ENCODE measurements at regions not wholly inside any gene's neighbourhood (a gene's known extent, or its start where the extent isn't known, plus 50 kb on each side); places are given as distances from the start of the nearest gene placed in this dataset.

- no peak overlapping the region for H3K4me3 ChIP-seq (replicated peaks in 1 of 2; ENCODE audit: low read depth in 2 of 2, low read length in 2 of 2)
- no peak for DNase-seq (ENCODE audit: low read depth in 2 of 2)
- TF ChIP-seq, protein P1, sequence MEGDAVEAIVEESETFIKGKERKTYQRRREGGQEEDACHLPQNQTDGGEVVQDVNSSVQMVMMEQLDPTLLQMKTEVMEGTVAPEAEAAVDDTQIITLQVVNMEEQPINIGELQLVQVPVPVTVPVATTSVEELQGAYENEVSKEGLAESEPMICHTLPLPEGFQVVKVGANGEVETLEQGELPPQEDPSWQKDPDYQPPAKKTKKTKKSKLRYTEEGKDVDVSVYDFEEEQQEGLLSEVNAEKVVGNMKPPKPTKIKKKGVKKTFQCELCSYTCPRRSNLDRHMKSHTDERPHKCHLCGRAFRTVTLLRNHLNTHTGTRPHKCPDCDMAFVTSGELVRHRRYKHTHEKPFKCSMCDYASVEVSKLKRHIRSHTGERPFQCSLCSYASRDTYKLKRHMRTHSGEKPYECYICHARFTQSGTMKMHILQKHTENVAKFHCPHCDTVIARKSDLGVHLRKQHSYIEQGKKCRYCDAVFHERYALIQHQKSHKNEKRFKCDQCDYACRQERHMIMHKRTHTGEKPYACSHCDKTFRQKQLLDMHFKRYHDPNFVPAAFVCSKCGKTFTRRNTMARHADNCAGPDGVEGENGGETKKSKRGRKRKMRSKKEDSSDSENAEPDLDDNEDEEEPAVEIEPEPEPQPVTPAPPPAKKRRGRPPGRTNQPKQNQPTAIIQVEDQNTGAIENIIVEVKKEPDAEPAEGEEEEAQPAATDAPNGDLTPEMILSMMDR (IDR thresholded peaks at IDR 0.05; ENCODE audit: low read depth, low read length) = no peak
These were observed 1435.9 kb upstream of the TMEM132C start for GRCh38 chr12:126830778-126831680.

DNA sequence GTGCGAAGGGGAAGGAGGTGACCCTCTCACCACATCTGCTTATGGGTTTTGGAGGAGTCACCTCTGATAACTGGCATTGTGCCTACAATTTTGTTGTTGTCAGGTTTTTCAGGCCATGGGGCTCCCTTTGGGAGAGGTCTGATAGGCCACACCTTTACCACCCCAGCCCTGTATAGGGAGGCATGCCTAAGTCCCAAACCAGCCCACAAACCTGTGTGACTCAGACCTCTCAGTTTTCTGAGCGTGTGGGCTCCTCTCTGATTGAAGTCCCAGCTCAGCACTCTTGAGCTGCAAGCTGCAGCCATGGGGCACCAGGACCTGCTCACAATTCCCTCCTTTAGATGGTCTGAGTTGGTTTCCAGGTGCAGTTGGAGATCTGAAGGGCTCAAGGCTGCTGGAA lies 1429.3 kb upstream of the TMEM132C start:
- H3K4me3 ChIP-seq (replicated peaks in 1 of 2; ENCODE audit: low read depth in 2 of 2, low read length in 2 of 2) = no peak overlapping the region
- TF ChIP-seq, protein P1 (IDR thresholded peaks at IDR 0.05; ENCODE audit: low read depth, low read length) = no peak
- DNase-seq (ENCODE audit: low read depth in 2 of 2) = no peak

DNA sequence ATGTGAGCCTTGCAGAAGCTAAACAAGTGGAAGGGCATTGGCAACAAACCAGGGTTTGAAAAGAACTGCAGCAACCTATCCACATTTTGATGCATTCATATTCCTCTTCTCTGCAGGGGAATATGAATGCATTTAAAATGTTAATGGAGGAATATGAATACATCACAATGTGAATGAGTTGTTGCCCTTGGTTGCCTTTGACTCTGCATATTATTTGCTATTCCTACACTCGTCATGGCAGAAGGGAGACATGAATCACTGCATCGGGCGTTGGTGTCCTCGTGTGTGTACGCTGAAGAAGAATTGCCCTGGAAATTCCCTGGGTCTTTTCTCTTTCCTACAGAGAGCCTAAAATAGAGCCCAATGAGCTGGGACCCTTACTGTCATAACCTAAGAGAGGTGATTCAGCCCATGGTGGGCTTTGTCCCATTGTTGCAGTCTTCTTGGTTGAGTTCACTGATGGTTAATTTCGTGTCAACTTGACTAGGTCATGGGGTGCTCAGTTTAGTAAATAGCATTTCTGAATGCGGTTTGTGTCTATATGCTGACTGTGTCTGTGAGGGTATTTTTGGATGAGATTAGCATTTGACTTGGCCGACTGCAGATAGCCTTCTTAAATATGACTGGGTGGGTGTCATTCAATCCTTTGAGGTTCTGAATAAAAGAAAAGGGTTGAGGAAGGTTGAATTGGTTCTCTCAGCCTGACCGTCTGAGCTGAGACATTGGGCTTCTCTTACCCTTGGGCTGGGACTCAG lies 1422.9 kb upstream of the TMEM132C start:
- H3K4me3 ChIP-seq (replicated peaks in 1 of 2; ENCODE audit: low read depth in 2 of 2, low read length in 2 of 2) = no peak overlapping the region
- TF ChIP-seq, protein P1 (IDR thresholded peaks at IDR 0.05; ENCODE audit: low read depth, low read length) = no peak
- DNase-seq (ENCODE audit: low read depth in 2 of 2) = no peak

DNA sequence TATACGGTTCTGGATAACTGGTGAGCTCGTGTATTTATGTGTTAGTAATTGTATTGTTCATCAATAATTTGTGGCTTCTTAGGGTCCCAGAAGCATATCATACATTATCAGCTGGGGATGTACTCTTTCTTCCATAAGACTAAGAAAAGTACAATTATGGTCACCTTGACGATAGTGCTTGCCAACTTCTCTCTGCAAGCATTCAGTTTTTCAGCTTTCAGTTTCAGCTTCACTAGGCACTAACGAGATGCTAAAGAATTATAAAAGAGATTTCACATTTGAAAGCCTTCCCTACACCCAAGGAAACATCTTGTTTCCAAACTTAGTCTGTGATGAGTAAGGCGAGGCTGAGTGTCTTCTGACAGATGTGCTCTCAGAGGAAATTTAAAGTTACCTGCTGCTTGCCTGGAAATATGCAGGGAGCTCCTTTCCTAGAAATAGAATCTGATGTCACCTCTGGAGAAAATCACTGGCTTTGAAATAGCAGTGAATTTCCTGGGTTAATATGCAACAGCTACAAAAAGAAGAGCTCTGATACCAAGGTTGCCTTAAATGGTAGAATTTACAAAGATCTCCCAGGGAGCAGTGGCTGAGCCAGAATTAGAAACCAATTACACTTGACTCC lies 1419.9 kb upstream of the TMEM132C start:
- no peak for DNase-seq (ENCODE audit: low read depth in 2 of 2)
- TF ChIP-seq, protein P1 (IDR thresholded peaks at IDR 0.05; ENCODE audit: low read depth, low read length) = no peak
- no peak overlapping the region for H3K4me3 ChIP-seq (replicated peaks in 1 of 2; ENCODE audit: low read depth in 2 of 2, low read length in 2 of 2)

DNA sequence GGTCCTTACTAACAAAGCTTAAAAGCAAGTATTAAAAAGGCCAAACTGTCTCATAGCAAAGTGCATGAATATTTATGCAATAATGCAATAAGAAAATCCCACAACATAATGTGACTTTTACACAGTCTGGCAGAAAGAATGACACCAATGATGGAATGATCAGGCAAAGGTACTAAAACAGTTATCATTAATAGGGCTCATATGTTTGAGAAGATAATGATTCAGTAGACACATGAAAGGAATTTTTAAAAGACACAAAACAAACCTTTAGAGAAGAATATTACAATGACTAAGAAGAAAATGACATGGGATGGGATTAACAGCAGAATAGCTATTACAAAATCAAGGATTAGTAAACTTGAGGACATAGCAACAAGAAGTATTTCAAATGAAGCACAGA lies 1411.2 kb upstream of the TMEM132C start:
- no peak for DNase-seq (ENCODE audit: low read depth in 2 of 2)
- no peak overlapping the region for H3K4me3 ChIP-seq (replicated peaks in 1 of 2; ENCODE audit: low read depth in 2 of 2, low read length in 2 of 2)
- TF ChIP-seq, protein P1 (IDR thresholded peaks at IDR 0.05; ENCODE audit: low read depth, low read length) = no peak

DNA sequence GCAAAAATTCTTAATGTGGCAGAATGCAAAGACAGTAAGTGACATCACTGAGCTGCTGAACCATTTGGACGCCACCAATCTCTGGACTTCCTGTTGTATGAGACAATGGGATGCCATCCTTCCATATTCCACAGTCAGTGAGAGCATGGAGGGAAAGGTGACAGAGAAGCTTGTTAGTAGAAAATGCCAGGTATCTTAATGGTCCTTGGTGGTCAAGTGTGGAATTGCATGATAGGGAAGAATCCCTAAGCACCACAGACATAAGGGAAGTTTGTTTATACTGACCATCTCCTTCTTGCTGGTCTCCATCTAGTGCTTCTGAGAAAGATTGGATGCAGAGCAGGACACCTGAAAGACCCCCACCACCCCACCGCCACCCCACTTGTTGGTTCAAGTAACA lies 1410.0 kb upstream of the TMEM132C start:
- no peak for DNase-seq (ENCODE audit: low read depth in 2 of 2)
- TF ChIP-seq, protein P1 (IDR thresholded peaks at IDR 0.05; ENCODE audit: low read depth, low read length) = no peak
- H3K4me3 ChIP-seq (replicated peaks in 1 of 2; ENCODE audit: low read depth in 2 of 2, low read length in 2 of 2) = no peak overlapping the region

Measured in cardiac fibroblast (primary cell).